ENCODE measurements at regions not wholly inside any gene's neighbourhood (a gene's known extent, or its start where the extent isn't known, plus 50 kb on each side); places are given as distances from the start of the nearest gene placed in this dataset.

DNA sequence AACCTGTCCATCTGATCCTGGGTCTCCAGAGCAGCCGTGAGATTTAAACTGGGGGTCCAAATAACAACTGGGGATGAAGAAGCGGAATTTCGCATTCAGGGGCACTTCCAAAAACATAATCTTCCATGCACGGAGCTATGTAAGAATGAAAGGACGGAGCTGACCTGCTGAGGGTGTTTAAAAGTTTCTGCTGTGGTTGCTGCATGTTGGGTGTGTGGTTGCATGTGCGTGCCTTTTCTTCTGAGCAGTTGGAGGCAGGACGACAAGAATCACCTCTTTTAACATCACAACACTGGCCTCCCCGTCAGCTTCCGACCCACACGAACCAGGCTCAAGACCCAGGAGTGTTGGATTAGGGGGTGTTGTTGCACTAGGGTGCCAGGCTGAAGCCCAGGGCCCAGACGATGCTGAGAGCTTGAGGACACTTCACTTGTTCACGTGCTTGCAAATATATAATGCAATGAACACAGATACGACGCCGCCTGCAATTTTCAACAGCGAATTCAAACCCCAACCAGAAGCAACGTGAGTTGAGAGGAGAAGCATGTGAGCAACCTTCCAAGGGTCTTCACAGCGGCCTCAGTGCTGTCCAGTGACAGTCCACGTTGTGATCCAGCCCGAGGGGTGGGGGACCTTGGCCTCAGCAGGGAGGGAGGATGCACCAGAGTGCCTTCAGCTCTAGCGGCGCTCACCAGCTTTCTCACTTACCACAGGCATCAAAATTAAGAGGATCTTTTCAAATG lies 76.0 kb upstream of the SALL3 start:
- no peak for DNase-seq

DNA sequence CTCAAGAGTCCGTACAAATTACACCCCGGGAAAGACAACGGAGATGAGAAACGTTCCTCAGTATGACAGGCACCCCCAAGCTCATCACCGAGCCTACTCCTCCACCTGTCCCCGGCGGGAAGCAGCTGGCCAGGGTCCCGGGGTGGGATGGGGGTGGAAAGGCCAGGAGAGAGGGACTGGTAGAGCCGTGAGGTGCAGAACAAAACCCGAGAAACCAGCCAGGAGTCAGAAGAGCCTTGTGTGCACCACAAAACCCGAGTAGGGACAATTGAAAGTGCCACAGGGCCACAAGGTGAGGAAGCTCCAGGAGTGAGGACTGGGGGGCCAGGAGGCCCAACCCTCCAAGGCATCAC lies 75.5 kb upstream of the SALL3 start:
- DNase-seq, result no peak

DNA sequence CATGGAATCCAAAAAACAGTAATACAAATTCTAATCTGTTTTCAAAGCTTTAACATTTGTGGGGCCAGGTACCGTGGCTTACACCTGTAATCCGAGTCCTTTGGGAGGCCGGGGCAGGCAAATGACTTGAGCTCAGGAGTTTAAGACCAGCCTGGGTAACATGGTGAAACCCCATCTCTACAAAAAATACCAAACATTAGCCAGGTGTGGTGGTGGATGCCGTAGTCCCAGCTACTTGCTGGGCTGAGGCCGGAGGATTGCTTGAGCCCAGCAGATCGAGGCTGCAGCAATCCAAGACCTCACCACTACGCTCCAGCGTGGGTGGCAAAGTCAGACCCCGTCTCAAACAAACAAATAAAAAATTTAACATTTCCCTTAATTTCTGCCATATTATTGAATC lies 74.3 kb upstream of the SALL3 start:
- no peak for DNase-seq

DNA sequence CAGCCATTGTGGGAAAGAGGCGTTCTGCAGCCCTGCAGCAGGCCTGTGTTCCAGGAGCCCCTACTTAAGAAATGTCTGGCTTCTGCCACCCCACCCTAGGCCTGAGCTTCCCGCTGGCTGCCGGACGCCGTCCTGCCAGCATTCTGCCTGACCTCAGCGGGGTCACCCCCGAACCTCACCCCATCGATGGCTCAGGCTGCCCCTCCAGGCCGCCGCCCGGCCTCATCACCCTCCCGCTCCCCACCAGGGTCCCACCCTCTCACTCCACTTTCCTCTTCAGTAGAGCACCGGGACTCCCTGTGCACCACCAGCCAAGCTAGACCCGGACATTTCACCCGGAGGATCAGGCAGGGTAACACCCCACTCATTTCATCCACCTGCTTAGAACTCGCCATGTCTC lies 73.6 kb upstream of the SALL3 start:
- no peak for DNase-seq

DNA sequence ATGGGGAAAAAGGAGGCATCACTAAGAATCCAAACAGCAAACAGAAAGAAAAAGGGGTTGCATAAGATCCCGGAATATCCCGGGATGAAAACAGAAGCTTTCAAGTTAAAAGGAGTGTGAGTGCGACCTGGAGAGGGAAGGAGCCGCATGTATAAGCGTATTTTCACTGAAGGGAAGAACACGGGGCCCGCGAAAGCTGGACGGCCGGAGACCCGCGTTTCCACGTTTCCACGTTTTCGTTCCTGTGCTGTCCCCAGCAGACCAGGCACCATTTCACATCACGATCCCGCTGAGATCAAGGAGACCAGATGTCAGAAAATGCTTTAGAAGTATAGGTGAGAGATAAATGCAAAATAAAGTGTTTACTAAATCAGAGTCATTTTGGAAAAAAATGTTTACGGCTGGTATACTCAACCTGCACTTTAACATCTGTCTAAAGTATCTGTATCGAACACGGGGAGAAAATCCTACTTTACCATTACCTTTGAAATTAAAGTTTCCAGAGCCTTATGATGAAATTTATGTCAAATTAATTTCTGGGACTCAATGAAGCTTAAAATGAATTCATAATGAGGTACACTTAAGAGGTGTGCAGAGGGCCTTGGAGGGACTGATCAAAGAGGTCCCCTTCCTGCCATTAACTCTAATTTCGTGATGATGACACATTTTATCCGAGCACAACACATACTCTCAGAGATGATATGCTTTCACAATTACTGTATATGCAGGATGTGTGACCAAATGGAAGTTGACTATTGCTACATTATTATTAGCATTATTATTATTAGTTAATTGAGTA lies 71.0 kb upstream of the SALL3 start:
- DNase-seq, result no peak

DNA sequence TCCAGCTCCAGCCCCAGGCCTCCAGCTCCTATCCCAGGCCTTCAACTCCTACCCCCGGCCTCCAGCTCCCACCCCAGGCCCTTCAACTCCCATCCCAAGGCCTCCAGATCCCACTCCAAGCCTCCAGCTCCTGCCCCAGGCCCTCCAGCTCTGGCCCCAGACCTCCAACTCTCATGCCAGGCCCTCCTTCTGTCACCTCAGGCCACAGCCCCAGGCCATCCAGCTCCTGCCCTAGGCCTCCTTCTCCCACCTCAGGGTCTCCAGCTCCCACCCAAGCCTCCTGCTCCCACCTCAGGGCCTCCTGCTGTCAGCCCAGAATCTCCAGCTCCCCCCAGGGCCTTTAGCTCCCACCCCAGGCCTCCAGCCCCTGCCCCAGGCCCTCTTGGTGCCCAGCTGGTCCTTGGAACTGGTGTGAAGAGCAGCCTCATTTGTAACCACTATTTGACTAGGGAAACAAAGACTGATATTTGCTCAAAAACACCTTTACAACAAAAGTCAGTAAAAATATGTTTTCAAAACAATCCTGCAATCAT lies 67.8 kb upstream of the SALL3 start:
- DNase-seq, result no peak

DNA sequence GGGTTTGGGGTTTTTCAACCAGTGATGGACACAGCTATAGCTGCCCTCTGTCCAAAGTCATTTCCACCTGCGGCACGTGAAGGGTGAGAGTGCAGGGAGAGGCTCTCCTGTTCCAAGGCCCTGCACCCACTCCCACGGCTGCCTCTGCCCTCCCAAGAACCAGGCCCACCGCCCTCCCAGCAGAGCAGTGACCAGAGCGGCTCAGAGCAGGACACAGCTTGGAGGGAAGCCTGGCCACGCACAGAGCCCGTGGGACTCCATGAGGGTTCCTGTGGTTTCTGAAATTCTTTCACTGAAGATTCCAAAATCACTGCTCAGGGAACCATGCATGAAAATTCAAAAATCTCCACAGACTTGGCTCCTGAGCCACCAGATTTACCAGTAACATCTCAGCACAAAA lies 67.3 kb upstream of the SALL3 start:
- DNase-seq, result no peak

DNA sequence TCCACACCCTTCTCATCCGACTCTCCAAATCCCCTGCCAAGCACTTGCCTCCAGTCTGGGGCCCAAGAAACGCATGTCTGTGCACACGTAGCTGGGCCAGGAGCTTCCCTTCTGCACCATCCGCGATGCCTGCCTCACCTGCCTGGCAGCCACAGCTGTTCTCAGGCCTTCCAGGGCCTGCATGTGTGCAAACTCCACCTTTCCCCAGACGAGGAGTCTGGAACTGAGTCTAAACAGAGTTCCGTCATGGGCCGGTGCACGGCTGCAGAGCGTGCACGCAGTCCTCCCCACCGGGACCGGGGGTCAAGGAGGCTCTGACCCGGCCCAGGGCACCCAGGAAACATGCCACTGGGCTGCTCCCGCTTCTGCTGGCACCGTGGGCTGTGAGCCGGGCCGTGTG lies 66.8 kb upstream of the SALL3 start:
- DNase-seq, result no peak

DNA sequence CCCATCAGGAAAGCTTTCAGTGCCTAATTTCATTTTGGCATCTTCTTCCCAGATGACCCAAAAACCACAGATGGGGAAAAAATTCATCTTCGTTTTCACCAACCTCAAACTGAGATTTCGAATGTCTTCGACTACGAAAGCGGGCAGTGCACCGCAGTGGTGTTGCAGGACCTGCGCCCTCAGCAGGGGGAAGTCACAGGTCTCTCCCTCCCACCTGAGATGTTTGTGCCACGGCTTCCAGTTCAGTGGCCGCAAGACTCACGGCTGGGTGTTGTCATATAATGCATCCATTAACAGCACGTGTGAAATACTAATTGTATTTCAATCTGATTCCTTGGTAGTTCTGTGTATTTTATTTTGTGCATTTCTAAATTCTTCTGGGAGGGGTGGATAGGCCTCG lies 66.2 kb upstream of the SALL3 start:
- DNase-seq, result no peak

DNA sequence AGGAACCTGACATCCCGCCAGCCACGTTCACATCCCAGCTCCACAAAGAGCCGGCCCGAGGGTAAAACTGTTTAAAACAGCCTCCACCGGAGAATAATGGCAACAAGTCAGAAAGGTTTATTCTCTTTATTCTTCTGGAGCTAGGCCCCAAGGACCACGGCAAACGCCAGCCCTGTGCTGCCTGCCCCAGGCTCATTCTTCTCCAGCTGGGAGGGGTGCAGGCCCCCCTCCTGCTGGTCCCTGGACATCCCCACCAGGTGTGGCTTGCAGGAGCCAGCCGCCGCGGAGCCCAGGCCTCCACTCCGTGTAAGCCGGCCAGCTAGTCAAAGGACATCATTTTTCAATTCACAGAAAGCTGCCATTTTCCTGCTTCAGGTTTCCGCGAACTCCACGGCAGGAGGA lies 65.8 kb upstream of the SALL3 start:
- no peak for DNase-seq

DNA sequence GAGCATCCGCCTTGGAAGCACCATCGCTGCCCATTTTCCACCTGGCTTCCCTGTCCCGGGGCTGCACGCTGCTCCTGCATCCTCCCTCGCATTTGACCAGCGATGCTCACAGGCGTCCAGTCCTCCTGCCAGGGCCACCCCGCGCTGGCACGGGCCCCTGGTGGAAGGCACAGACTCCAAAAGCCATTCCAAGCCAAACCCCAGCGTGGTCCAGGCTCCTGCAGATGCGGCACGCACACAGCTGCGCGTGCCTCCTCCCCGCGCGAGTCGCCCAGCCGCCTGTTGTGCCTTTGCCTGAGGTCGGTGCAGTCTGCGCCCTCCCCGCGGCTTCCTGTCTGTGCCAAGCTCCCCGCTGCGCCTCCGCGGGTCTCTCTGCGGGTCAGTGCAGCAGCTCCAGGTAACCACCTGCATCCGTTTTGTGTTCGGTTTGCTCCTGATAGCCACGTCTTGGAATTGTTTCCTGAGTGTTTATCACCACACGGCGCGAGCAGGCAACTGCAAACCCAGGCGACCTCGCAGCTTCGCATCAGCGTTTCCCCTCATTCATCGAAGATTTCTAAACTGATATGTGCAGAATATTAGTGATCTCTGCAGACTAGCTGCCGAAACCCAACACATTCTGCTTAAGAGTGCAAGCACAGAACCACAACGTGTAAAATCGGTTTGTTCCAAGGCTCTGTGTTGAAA lies 65.2 kb upstream of the SALL3 start:
- peak; percentile 29 for DNase-seq

DNA sequence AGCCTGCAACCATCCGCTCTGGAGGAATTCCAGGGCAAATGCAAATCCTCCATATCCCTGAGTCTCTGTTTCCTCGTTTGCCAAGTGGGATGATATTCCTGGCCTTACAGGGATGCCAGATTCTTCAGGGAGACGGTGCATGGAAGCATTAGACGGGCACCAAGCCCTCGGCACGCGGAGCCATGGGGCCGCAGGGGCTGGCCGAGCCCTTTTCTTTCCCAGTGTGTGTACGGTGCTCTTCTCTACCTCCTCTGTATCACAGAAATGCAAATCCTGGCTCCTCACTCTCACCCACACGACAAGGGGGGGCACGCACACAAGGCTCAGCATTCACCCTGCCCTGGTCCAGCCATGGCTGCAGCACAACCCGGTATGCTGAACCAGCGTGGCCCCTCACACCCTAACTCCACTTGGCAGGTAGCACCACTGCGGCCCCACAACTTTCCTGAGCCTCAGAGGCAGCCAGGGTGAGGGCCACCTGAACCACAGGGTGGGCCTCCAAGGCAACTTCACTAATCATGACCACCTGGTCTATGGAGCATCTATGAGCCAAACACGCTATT lies 64.1 kb upstream of the SALL3 start:
- DNase-seq, result no peak

DNA sequence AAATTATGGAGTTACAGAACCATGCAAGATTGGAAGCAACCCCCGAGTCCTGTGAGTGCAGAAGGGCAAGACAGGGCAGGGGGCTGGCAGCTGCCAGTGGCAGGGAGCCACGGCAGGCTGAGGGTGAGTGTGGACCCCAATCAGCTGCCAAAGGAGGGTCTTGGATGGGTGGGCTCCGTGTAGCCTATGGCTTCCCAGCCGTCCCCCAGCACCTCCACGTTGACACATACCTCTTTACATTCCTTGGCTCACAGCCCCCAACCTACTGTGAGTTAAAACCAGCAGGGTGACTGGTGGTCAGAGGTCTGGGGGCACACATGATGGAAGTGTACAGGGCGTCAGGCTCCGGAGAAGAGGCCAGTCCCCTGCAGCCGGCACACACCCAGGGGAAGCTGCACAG lies 60.9 kb upstream of the SALL3 start:
- DNase-seq, result no peak

DNA sequence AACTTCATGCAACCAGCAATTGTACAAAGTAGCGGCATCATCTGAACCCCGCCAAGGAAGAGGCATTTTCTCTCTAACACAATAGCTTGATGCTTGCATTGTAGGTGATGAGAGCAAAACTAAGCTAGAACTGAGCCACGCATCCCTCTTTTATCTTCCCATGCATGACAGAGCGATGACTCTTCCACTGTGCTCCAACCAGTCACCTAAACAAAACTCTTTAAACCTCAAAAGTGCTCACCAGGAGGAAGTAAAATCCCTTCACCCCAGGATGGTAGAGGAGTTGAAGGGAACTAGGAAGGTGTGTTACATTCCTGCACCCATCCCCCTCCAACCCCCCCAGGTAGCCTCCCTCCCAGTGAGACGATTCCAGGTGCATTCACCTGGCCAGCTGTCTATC lies 59.7 kb upstream of the SALL3 start:
- DNase-seq, result no peak

DNA sequence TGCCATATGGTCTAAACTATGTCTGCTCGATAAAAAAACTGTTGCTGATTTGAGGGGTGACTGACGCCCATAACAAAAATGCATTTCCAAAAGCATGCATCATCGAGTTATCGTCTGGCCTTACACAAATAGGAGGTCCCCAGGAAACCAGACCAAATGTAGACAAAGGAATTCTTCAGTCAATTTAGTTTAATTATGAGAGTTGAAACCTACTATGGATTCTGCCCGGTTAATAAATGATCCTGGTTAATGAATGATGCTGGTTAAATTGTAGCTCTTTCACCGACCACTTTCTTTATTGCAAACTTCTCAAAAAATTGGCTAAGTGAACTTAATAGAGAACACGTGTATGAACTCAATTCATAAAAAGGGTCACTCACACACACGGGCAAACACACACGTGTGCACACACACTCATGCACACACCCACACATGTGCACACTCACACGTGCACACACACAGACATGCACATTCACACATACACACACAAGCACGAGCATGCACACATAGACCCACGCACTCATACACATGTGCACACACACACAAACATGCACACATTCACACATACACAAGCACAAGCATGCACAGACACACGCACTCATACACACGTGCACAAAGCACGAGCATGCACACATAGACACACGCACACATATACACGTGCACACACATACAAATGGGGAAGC lies 59.0 kb upstream of the SALL3 start:
- DNase-seq, result no peak

DNA sequence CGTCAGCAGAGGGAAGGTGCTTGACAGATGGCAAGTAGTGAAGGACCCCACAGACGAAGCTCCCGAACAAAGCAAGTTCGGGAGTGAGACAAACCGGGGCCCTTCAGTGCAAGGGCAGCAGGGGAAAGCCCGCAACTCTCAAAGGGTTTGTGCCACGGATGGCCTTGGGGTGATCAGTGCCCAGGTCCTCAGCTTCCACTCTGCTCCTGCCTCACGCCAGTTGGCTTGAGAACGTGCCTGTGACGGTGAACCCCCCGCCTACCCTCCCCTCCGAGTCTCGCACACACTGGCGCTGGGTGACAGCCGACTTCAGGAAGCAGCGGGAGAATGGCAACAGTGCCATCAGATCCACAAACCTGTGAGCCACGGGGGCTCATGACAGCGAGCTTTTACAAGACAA lies 56.8 kb upstream of the SALL3 start:
- DNase-seq, result no peak

DNA sequence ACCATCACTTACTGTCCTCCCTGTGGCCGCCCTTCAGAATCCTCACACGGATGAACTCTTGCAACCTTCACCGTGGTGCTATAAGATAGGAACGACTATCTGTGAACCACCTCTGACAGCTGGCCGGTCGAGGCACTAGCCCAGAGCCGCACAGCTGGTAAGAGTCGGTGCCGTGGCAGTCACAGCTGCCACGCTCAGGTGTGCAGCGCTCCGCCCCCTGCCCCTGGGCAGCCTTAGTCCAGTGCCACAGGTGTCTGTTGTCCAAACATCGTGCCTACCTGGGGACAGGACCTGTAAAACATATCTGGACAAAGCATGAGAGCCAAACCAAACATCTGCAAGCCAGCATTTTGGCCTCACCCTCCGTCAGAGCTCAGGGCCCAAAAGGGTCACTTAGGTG lies 55.3 kb upstream of the SALL3 start:
- DNase-seq, result no peak

DNA sequence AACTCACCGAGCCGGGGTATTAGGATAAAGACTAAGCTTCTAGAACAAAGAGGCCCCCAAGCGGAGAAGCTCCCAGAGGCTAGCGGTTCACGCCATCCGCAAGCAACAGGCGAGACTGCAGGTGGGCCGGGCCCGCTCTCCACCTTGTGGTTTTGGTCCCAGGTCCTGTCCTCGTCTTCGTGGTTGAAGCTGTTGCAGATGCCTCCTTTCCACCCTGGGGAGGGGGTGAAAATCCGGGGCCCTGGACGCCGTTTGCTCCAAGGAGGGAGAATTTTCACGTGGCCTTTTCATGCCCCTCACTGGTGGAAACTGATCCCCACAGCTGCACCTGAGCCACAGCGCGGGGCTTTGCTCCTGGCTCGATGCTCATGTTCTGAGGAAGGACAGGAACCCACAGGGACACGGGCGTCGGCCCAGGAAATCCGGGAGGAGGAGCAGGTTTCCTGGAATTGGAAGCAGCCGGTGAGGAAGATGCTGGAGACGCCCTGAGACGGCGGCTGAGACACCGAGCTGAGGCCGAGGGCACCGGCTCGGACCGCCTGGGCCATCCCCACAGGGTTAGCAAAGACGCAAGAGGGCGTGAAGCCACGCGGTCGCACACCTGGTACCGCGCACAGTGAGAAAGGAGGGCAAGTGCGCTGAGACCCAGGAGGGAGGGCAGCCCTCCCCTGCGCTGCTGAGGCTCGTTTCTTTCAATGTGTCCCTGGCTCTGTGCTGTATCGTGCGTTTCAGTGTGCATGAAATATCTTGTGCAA lies 54.7 kb upstream of the SALL3 start:
- DNase-seq, result no peak

DNA sequence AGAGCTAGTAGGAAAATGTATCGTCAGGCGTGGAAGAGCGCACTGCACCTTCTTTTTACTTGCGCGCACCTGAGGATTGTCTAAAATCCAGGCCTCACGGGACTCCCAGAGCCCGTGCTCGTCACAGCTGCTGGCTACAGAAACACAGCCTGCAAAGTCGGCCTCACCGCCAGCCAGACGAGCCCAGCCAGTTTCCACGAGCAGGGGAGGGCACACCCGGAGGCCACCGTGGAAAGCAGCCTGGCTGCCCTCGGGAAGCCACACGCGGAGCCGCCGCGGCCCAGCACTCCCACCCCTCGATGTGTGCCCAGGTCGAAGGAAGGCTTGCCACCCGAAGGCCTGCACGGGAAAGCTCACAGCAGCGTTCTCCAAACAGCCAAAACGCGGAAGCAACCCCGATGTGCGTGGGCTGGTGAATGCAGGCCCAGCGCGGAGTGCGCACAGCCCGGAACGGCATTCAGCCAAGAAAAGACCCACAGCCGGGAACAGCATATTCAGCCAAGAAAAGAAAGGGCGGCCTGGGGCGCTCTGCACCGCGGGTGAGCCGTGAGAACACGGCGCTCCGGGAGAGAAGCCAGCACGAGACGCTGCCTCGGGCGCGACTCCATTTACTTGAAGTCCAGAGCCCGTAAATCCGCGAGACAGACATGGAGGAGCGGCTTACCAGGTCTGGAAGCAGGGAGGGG lies 53.9 kb upstream of the SALL3 start:
- no peak for DNase-seq

DNA sequence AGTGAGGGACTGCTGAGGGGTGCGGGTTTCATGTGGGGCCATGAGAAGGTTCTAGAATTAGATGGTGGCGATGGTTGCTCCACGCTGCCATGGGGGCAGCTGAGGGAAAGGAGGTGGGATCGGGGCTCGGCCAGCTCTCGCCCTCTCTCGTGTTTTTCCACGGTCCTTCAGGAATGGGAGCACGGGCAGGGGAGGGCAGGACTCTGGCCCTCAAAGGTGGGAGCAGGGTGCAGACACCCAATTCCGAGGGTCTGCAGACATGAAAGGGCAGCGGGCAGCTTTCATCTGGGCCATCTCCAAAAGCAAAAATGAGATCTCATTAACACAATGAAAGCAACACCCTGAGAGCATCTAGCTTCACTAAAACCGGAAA lies 53.4 kb upstream of the SALL3 start:
- no peak for DNase-seq

DNA sequence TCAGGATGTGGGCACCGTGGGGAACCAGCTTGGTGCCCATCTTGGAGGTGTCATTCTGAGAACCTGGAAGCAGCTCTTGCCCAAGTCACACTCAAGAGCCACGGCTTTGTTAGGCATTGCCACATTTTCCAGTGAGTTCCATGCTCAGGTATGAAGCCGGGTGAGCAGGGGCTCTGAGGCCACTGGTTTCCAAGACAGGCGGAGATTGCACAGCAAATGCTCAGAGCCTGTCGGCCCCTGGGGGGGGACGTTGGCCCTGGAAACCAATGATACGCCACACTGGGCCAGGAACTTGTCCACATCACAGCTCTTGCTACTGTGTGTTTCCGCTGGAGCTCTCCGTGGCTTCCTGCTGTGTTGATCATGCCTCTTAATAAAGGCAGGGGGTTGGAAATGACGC lies 52.5 kb upstream of the SALL3 start:
- no peak for DNase-seq

DNA sequence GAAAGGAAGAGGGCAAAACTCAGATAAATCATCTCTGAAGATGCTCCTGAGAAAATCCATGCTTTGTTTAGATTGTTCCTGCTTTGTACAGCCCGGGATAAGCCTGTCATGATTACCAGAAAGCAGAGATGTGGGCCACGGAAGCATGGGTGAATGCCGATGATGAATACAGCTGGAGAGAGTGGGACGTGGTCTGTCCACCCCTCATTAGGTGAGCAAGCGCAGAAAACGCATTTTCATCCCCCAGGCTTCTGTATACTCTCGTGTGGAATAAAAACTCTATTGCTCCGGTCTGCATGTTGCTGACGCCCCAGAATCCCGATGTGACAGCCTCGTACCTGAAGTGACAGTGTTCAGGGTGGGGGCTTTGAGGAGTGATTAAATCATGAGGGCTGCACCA lies 52.0 kb upstream of the SALL3 start:
- no peak for DNase-seq
